ENCODE measurements at regions not wholly inside any gene's neighbourhood (a gene's known extent, or its start where the extent isn't known, plus 50 kb on each side); places are given as distances from the start of the nearest gene placed in this dataset.

- H3K36me3 ChIP-seq (ENCODE audit: control insufficient read depth, insufficient read depth, low read length) = no peaks in the 10 kb centered on the region
- H3K27ac ChIP-seq (ENCODE audit: low read length) = no peak overlapping the region
- DNase-seq = no peak
- H3K4me3 ChIP-seq (ENCODE audit: low read length) = no peak overlapping the region
- no peaks in the 10 kb centered on the region for H3K27me3 ChIP-seq (ENCODE audit: control insufficient read depth, insufficient read depth, low read length)
- H3K9me3 ChIP-seq (replicated peaks; ENCODE audit: control insufficient read depth, low read depth, low read length) = no peaks in the 10 kb centered on the region
- no CpG with 5 or more reads among the region's 3 CpGs for WGBS (ENCODE audit: insufficient coverage)
- no peaks in the 10 kb centered on the region for H3K4me1 ChIP-seq (ENCODE audit: control insufficient read depth, insufficient read depth, low read length)
Observed at GRCh38 chr18:33924576-33924975, 300.1 kb downstream of the NOL4 start.

- Histone ChIP-seq H3K36me3 (ENCODE audit: control insufficient read depth, insufficient read depth, low read length) (no peaks in the 10 kb centered on the region), H3K4me3 (ENCODE audit: low read length) (no peak overlapping the region), H3K4me1 (ENCODE audit: control insufficient read depth, insufficient read depth, low read length) (no peaks in the 10 kb centered on the region), H3K9me3 (replicated peaks; ENCODE audit: control insufficient read depth, low read depth, low read length) (no peaks in the 10 kb centered on the region), H3K27me3 (ENCODE audit: control insufficient read depth, insufficient read depth, low read length) (no peaks in the 10 kb centered on the region), H3K27ac (ENCODE audit: low read length) (no peak overlapping the region)
- DNase-seq = no peak
- WGBS (ENCODE audit: insufficient coverage) = 62% methylated on average over 2 of the region's 3 CpGs
Observed at GRCh38 chr18:33923980-33924379, 300.7 kb downstream of the NOL4 start.

DNA sequence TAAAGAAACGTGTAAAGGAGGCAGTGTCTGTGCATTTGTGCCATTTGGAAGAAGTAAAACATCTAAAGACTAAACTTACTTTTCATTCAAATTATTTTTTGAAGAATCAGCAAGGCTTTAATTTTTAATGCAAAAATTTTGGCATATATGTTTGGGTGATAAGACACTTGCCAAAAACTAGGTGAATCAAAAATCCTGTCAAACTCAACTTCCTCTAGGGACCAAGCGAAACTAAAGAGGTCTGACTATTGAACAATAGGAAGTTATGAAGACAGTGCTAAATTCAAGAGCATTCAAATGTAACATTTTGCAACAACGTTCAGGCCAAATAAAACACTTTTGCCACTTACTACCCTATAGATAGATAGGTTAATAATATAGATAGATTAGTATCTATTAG lies 306.1 kb downstream of the NOL4 start:
- Histone ChIP-seq H3K4me1 (ENCODE audit: control insufficient read depth, insufficient read depth, low read length) (no peaks in the 10 kb centered on the region), H3K27ac (ENCODE audit: low read length) (no peak overlapping the region), H3K27me3 (ENCODE audit: control insufficient read depth, insufficient read depth, low read length) (no peaks in the 10 kb centered on the region), H3K9me3 (replicated peaks; ENCODE audit: control insufficient read depth, low read depth, low read length) (no peaks in the 10 kb centered on the region), H3K36me3 (ENCODE audit: control insufficient read depth, insufficient read depth, low read length) (no peaks in the 10 kb centered on the region), H3K4me3 (ENCODE audit: low read length) (no peak overlapping the region)
- no peak for DNase-seq
- no CpG with 5 or more reads among the region's 3 CpGs for WGBS (ENCODE audit: insufficient coverage)

DNA sequence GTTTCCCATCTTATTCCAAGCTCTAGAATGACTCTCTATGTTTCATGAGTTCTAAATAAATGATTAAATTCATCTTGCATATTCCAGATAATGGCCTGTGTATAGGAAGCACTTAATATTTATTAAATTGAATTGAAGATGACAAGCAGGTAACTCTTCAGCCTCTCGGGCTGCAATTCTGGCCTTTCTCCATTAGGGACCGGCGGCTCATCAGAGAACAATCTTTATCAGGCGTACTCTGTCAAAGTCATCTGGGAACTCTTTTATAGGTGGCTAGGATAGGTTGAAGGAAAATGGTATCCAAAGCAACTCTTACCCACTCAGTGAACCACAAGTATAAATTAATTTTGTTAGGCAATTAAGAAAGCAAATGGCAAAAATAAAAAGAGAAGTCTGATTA lies 308.5 kb downstream of the NOL4 start:
- H3K4me1 ChIP-seq (ENCODE audit: control insufficient read depth, insufficient read depth, low read length) = no peaks in the 10 kb centered on the region
- no peaks in the 10 kb centered on the region for H3K27me3 ChIP-seq (ENCODE audit: control insufficient read depth, insufficient read depth, low read length)
- H3K9me3 ChIP-seq (replicated peaks; ENCODE audit: control insufficient read depth, low read depth, low read length) = no peaks in the 10 kb centered on the region
- no peaks in the 10 kb centered on the region for H3K36me3 ChIP-seq (ENCODE audit: control insufficient read depth, insufficient read depth, low read length)
- no peak overlapping the region for H3K4me3 ChIP-seq (ENCODE audit: low read length)
- H3K27ac ChIP-seq (ENCODE audit: low read length) = no peak overlapping the region
- DNase-seq = no peak
- no CpG with 5 or more reads among the region's 4 CpGs for WGBS (ENCODE audit: insufficient coverage)

GRCh38 chr18:33914399-33914798 lies 310.3 kb downstream of the NOL4 start:
- no peaks in the 10 kb centered on the region for H3K27me3 ChIP-seq (ENCODE audit: control insufficient read depth, insufficient read depth, low read length)
- no peaks in the 10 kb centered on the region for H3K9me3 ChIP-seq (replicated peaks; ENCODE audit: control insufficient read depth, low read depth, low read length)
- no peak overlapping the region for H3K27ac ChIP-seq (ENCODE audit: low read length)
- no peaks in the 10 kb centered on the region for H3K36me3 ChIP-seq (ENCODE audit: control insufficient read depth, insufficient read depth, low read length)
- no peak overlapping the region for H3K4me3 ChIP-seq (ENCODE audit: low read length)
- H3K4me1 ChIP-seq (ENCODE audit: control insufficient read depth, insufficient read depth, low read length) = no peaks in the 10 kb centered on the region
- DNase-seq = no peak

DNA sequence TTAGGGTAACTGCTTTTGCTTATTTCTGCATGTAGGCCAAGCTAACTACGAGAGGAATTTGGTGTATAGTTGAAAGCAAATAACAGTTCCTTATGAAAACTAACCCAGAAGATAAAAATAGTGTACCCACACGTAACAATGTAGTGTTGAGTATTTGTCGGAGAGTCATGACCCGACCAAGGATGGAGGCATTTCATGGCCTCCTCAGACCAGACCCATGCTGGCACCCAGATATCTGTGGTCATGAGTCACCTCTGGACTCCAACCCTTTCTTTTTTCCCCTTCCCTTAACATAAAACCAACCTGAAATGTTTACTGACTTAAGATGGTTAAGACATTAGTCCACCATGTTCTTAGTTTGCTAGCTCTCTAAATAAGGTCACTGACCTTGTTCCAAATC lies 318.7 kb downstream of the NOL4 start:
- Histone ChIP-seq H3K9me3 (replicated peaks; ENCODE audit: control insufficient read depth, low read depth, low read length) (peaks cover 8% of the 10 kb centered on the region), H3K27me3 (ENCODE audit: control insufficient read depth, insufficient read depth, low read length) (no peaks in the 10 kb centered on the region), H3K4me3 (ENCODE audit: low read length) (no peak overlapping the region), H3K4me1 (ENCODE audit: control insufficient read depth, insufficient read depth, low read length) (no peaks in the 10 kb centered on the region), H3K36me3 (ENCODE audit: control insufficient read depth, insufficient read depth, low read length) (no peaks in the 10 kb centered on the region), H3K27ac (ENCODE audit: low read length) (no peak overlapping the region)
- WGBS (ENCODE audit: insufficient coverage) = no CpG with 5 or more reads among the region's 4 CpGs
- no peak for DNase-seq

DNA sequence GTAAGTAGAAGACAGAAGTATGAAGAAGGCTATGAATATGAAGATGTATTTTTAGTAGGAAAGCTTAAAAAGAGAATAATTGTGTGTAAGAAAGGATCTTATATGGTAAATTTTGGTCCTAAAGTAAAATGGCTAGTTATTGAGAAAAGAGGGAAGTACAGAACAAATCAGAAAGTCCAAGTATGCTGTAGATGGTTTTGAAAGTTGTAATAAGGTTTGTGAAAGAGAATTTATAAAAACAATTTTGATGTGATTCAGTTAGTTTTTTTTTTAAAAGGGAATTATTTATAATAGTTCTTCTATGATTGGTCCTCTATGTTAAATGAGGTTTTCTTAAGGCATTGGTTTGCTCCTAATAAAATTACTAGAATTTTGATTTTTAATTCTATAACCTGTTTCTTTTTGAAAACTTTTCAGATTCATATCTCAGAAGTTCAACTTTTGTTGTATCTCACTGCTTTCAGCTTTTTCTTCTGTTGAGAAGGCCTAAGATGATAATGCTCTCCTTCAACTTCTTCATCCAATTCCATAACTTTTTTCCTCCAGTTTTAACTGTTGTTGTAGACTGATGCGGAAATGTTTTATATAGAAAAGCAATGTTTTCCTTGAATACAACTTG lies 322.7 kb downstream of the NOL4 start:
- Histone ChIP-seq H3K4me3 (ENCODE audit: low read length) (no peak overlapping the region), H3K27me3 (ENCODE audit: control insufficient read depth, insufficient read depth, low read length) (no peaks in the 10 kb centered on the region), H3K9me3 (replicated peaks; ENCODE audit: control insufficient read depth, low read depth, low read length) (peaks cover 8% of the 10 kb centered on the region), H3K4me1 (ENCODE audit: control insufficient read depth, insufficient read depth, low read length) (no peaks in the 10 kb centered on the region), H3K36me3 (ENCODE audit: control insufficient read depth, insufficient read depth, low read length) (no peaks in the 10 kb centered on the region), H3K27ac (ENCODE audit: low read length) (no peak overlapping the region)
- WGBS (ENCODE audit: insufficient coverage) = no CpG with 5 or more reads among the region's 1 CpG
- no peak for DNase-seq

DNA sequence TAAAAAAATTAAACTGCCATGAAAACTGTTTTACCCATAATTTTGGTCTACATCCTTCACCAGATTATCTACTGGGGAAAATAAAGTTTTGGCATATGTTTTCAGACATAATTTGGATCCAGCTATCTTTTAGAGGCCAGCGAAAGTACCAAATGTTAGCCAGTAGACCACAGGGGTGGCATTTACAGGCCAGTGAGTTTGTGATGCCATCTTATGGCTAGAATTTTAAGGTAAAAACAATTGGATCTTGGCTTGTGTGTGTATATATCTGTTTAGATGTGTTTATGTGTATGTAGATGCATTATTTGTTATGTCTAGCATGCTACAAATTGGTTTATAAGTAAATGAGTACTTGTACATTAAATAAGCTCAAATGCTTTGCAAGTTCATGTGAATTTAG lies 322.6 kb downstream of the ASXL3 start:
- WGBS (ENCODE audit: insufficient coverage) = 100% methylated on average over 1 of the region's 1 CpG
- Histone ChIP-seq H3K4me1 (ENCODE audit: control insufficient read depth, insufficient read depth, low read length) (no peaks in the 10 kb centered on the region), H3K27me3 (ENCODE audit: control insufficient read depth, insufficient read depth, low read length) (no peaks in the 10 kb centered on the region), H3K27ac (ENCODE audit: low read length) (no peak overlapping the region), H3K9me3 (replicated peaks; ENCODE audit: control insufficient read depth, low read depth, low read length) (peaks cover 8% of the 10 kb centered on the region), H3K36me3 (ENCODE audit: control insufficient read depth, insufficient read depth, low read length) (no peaks in the 10 kb centered on the region), H3K4me3 (ENCODE audit: low read length) (no peak overlapping the region)
- DNase-seq = no peak

DNA sequence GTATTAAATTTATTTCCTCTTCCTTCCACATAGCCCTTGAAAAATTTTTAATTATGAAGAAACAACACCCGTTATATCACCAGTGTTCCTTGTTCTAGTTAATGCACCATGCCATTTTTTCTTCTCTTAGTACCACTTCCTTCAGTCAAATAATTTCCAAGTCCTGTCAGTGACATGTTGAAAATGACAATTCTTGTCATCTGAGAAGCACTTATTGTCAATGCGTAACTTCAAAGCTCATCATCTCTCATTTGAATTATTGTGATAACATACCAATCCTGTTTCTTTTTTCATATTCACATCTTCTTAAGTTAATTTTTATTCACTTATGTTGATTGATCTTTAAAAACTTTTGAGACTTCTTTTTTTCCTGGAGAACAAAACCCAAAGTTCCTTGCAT lies 320.4 kb downstream of the ASXL3 start:
- H3K4me3 ChIP-seq (ENCODE audit: low read length) = no peak overlapping the region
- WGBS (ENCODE audit: insufficient coverage) = 100% methylated on average over 1 of the region's 2 CpGs
- DNase-seq = no peak
- H3K4me1 ChIP-seq (ENCODE audit: control insufficient read depth, insufficient read depth, low read length) = no peaks in the 10 kb centered on the region
- peaks cover 4% of the 10 kb centered on the region for H3K9me3 ChIP-seq (replicated peaks; ENCODE audit: control insufficient read depth, low read depth, low read length)
- H3K27ac ChIP-seq (ENCODE audit: low read length) = no peak overlapping the region
- no peaks in the 10 kb centered on the region for H3K27me3 ChIP-seq (ENCODE audit: control insufficient read depth, insufficient read depth, low read length)
- H3K36me3 ChIP-seq (ENCODE audit: control insufficient read depth, insufficient read depth, low read length) = no peaks in the 10 kb centered on the region

GRCh38 chr18:33878213-33878612 lies 300.2 kb downstream of the ASXL3 start:
- H3K4me1 ChIP-seq (ENCODE audit: control insufficient read depth, insufficient read depth, low read length) = no peaks in the 10 kb centered on the region
- DNase-seq = no peak
- no CpG with 5 or more reads among the region's 1 CpG for WGBS (ENCODE audit: insufficient coverage)
- no peaks in the 10 kb centered on the region for H3K36me3 ChIP-seq (ENCODE audit: control insufficient read depth, insufficient read depth, low read length)
- H3K4me3 ChIP-seq (ENCODE audit: low read length) = no peak overlapping the region
- no peaks in the 10 kb centered on the region for H3K27me3 ChIP-seq (ENCODE audit: control insufficient read depth, insufficient read depth, low read length)
- no peak overlapping the region for H3K27ac ChIP-seq (ENCODE audit: low read length)
- H3K9me3 ChIP-seq (replicated peaks; ENCODE audit: control insufficient read depth, low read depth, low read length) = no peaks in the 10 kb centered on the region

- no peak overlapping the region for H3K27ac ChIP-seq (ENCODE audit: low read length)
- H3K9me3 ChIP-seq (replicated peaks; ENCODE audit: control insufficient read depth, low read depth, low read length) = no peaks in the 10 kb centered on the region
- no CpG with 5 or more reads among the region's 2 CpGs for WGBS (ENCODE audit: insufficient coverage)
- no peaks in the 10 kb centered on the region for H3K36me3 ChIP-seq (ENCODE audit: control insufficient read depth, insufficient read depth, low read length)
- H3K27me3 ChIP-seq (ENCODE audit: control insufficient read depth, insufficient read depth, low read length) = no peaks in the 10 kb centered on the region
- peaks cover 3% of the 10 kb centered on the region for H3K4me1 ChIP-seq (ENCODE audit: control insufficient read depth, insufficient read depth, low read length)
- H3K4me3 ChIP-seq (ENCODE audit: low read length) = no peak overlapping the region
- no peak for DNase-seq
Observed at GRCh38 chr18:33875029-33875565, 297.1 kb downstream of the ASXL3 start.
